Activated T-helper 1 cell treated with anti-CD3 and anti-CD28 coated beads, Interleukin-12 subunit alpha, Interleukin-12 subunit beta, Interleukin-2, Interleukin-4 antibody, amounts not matched to agents 30 ng/mL and 10 ng/mL and 1 ng/mL, durations not matched to agents 14 hours and 24 hours and 36 hours (primary cell): ENCODE measurements at regions not wholly inside any gene's neighbourhood (a gene's known extent, or its start where the extent isn't known, plus 50 kb on each side); places are given as distances from the start of the nearest gene placed in this dataset.
"Not testable (repeated sequence)": the region's sequence is repeated elsewhere in the genome, so short reads cannot be mapped to it uniquely, and the experiment has no call there.

ENCODE experiments used
- DNase-seq: peaks from one replicate; pipeline ENCODE4 v3.0.0; 2021; ENCODE audit warnings: low spot score
- H3K27ac Mint-ChIP-seq: one replicate; pipeline ENCODE4 v1.8.0; 2021; ENCODE audit warnings: mild to moderate bottlenecking, mixed read lengths
- H3K27me3 Mint-ChIP-seq: one replicate; pipeline ENCODE4 v1.8.0; 2022; ENCODE audit warnings: mild to moderate bottlenecking, moderate library complexity, mixed read lengths; ENCODE audit not compliant: insufficient read depth
- H3K36me3 Mint-ChIP-seq: one replicate; pipeline ENCODE4 v1.8.0; 2021; ENCODE audit warnings: low read depth, mixed read lengths
- H3K4me1 Mint-ChIP-seq: one replicate; pipeline ENCODE4 v1.8.0; 2021; ENCODE audit warnings: low read depth, mixed read lengths
- H3K4me3 Mint-ChIP-seq: one replicate; pipeline ENCODE4 v1.8.0; 2021; ENCODE audit warnings: mild to moderate bottlenecking, moderate library complexity, mixed read lengths
- H3K9me3 Mint-ChIP-seq: one replicate; pipeline ENCODE4 v1.8.0; 2021; ENCODE audit warnings: mixed read lengths
- intact Hi-C: fragments of 100-400 bp; cut with micrococcal nuclease; formaldehyde crosslinking; loops from one replicate; pipeline ENCODE4 v1.15.1; 2024

GRCh38 chr1:103333141-103333540 is 192.4 kb upstream of the RNPC3 start:
- H3K36me3 Mint-ChIP-seq, result no peaks in the 10 kb centered on the region
- H3K9me3 Mint-ChIP-seq, result no peaks in the 10 kb centered on the region
- H3K27ac Mint-ChIP-seq, result no peak overlapping the region
- no peak for DNase-seq
- no peaks in the 10 kb centered on the region for H3K27me3 Mint-ChIP-seq
- H3K4me3 Mint-ChIP-seq, result no peak overlapping the region
- intact Hi-C loops, result no loop called here
- no peaks in the 10 kb centered on the region for H3K4me1 Mint-ChIP-seq

- no peak overlapping the region for H3K27ac Mint-ChIP-seq
- no peaks in the 10 kb centered on the region for H3K36me3 Mint-ChIP-seq
- peaks cover 9% of the 10 kb centered on the region for H3K9me3 Mint-ChIP-seq
- DNase-seq, result no peak
- H3K4me1 Mint-ChIP-seq, result no peaks in the 10 kb centered on the region
- intact Hi-C loops, result no loop called here
- no peak overlapping the region for H3K4me3 Mint-ChIP-seq
- H3K27me3 Mint-ChIP-seq, result no peaks in the 10 kb centered on the region
Measured at GRCh38 chr1:103327054-103327719, 198.3 kb upstream of the RNPC3 start.

GRCh38 chr1:103326595-103326994 is 198.9 kb upstream of the RNPC3 start:
- no peak for DNase-seq
- intact Hi-C loops, result no loop called here
- Mint-ChIP-seq H3K4me1 (no peaks in the 10 kb centered on the region), H3K9me3 (peaks cover 9% of the 10 kb centered on the region), H3K27me3 (no peaks in the 10 kb centered on the region), H3K4me3 (no peak overlapping the region), H3K27ac (no peak overlapping the region), H3K36me3 (no peaks in the 10 kb centered on the region)

- Mint-ChIP-seq H3K4me3 (no peak overlapping the region), H3K4me1 (no peaks in the 10 kb centered on the region), H3K9me3 (no peaks in the 10 kb centered on the region), H3K27me3 (no peaks in the 10 kb centered on the region), H3K36me3 (no peaks in the 10 kb centered on the region), H3K27ac (no peak overlapping the region)
- intact Hi-C loops, result no loop called here
- no peak for DNase-seq
Measured at GRCh38 chr1:103309786-103310185, 201.5 kb upstream of the COL11A1 start.

- intact Hi-C loops, result no loop called here
- no peaks in the 10 kb centered on the region for H3K27me3 Mint-ChIP-seq
- H3K27ac Mint-ChIP-seq, result no peak overlapping the region
- no peaks in the 10 kb centered on the region for H3K36me3 Mint-ChIP-seq
- no peak for DNase-seq
- no peak overlapping the region for H3K4me3 Mint-ChIP-seq
- H3K9me3 Mint-ChIP-seq, result no peaks in the 10 kb centered on the region
- H3K4me1 Mint-ChIP-seq, result no peaks in the 10 kb centered on the region
Measured at GRCh38 chr1:103307751-103308150, 199.4 kb upstream of the COL11A1 start.

- Mint-ChIP-seq H3K4me3 (no peak overlapping the region), H3K27me3 (no peaks in the 10 kb centered on the region), H3K27ac (no peak overlapping the region), H3K4me1 (no peaks in the 10 kb centered on the region), H3K9me3 (no peaks in the 10 kb centered on the region), H3K36me3 (no peaks in the 10 kb centered on the region)
- DNase-seq, result no peak
- intact Hi-C loops, result no loop called here
Measured at GRCh38 chr1:103283841-103284669, 175.7 kb upstream of the COL11A1 start.

- Mint-ChIP-seq H3K9me3 (no peaks in the 10 kb centered on the region), H3K27ac (no peak overlapping the region), H3K4me3 (no peak overlapping the region), H3K4me1 (no peaks in the 10 kb centered on the region), H3K36me3 (no peaks in the 10 kb centered on the region), H3K27me3 (no peaks in the 10 kb centered on the region)
- no peak for DNase-seq
- intact Hi-C loops, result no loop called here
Measured at GRCh38 chr1:103283371-103283770, 175.0 kb upstream of the COL11A1 start.

GRCh38 chr1:103275725-103276124 is 167.4 kb upstream of the COL11A1 start:
- intact Hi-C loops, result no loop called here
- Mint-ChIP-seq H3K27me3 (no peaks in the 10 kb centered on the region), H3K4me1 (no peaks in the 10 kb centered on the region)

GRCh38 chr1:103274886-103275285 is 166.6 kb upstream of the COL11A1 start:
- intact Hi-C loops, result no loop called here

More at GRCh38 chr1:103275725-103276124, 167.4 kb upstream of the COL11A1 start:
- H3K4me3 Mint-ChIP-seq, result no peak overlapping the region
- H3K36me3 Mint-ChIP-seq, result no peaks in the 10 kb centered on the region
- no peak overlapping the region for H3K27ac Mint-ChIP-seq
- H3K9me3 Mint-ChIP-seq, result peaks cover 6% of the 10 kb centered on the region
- no peak for DNase-seq

GRCh38 chr1:103273106-103273505 is 164.8 kb upstream of the COL11A1 start:
- H3K4me1 Mint-ChIP-seq, result no peaks in the 10 kb centered on the region
- DNase-seq, result no peak
- no peaks in the 10 kb centered on the region for H3K36me3 Mint-ChIP-seq
- no peak overlapping the region for H3K4me3 Mint-ChIP-seq
- intact Hi-C loops, result no loop called here
- peaks cover 6% of the 10 kb centered on the region for H3K9me3 Mint-ChIP-seq
- H3K27ac Mint-ChIP-seq, result no peak overlapping the region
- no peaks in the 10 kb centered on the region for H3K27me3 Mint-ChIP-seq

More at GRCh38 chr1:103274886-103275285, 166.6 kb upstream of the COL11A1 start:
- Mint-ChIP-seq H3K36me3 (no peaks in the 10 kb centered on the region), H3K4me1 (no peaks in the 10 kb centered on the region), H3K4me3 (no peak overlapping the region), H3K27ac (no peak overlapping the region), H3K9me3 (peaks cover 6% of the 10 kb centered on the region), H3K27me3 (no peaks in the 10 kb centered on the region)
- no peak for DNase-seq

GRCh38 chr1:103271471-103271870 is 163.1 kb upstream of the COL11A1 start:
- H3K27me3 Mint-ChIP-seq, H3K9me3 Mint-ChIP-seq, H3K4me1 Mint-ChIP-seq, H3K4me3 Mint-ChIP-seq, H3K36me3 Mint-ChIP-seq, H3K27ac Mint-ChIP-seq, DNase-seq, intact Hi-C loops: not testable (repeated sequence)

- Mint-ChIP-seq H3K36me3 (no peaks in the 10 kb centered on the region), H3K27ac (no peak overlapping the region), H3K27me3 (no peaks in the 10 kb centered on the region), H3K4me1 (no peaks in the 10 kb centered on the region), H3K9me3 (peaks cover 6% of the 10 kb centered on the region), H3K4me3 (no peak overlapping the region)
- intact Hi-C loops, result no loop called here
- DNase-seq, result no peak
Measured at GRCh38 chr1:103267893-103268292, 159.6 kb upstream of the COL11A1 start.

- Mint-ChIP-seq H3K4me1 (no peaks in the 10 kb centered on the region), H3K36me3 (no peaks in the 10 kb centered on the region), H3K27me3 (no peaks in the 10 kb centered on the region), H3K4me3 (no peak overlapping the region), H3K27ac (no peak overlapping the region), H3K9me3 (peaks cover 6% of the 10 kb centered on the region)
- DNase-seq, result no peak
- intact Hi-C loops, result no loop called here
Measured at GRCh38 chr1:103267266-103267665, 158.9 kb upstream of the COL11A1 start.
